22Rv1 (cell line): ENCODE measurements at regions not wholly inside any gene's neighbourhood (a gene's known extent, or its start where the extent isn't known, plus 50 kb on each side); places are given as distances from the start of the nearest gene placed in this dataset.

Experiments
- CTCF ChIP-seq: fragments of 450-650 bp; IDR thresholded peaks from 2 replicates; pipeline ENCODE4 v1.5.1; 2017; ENCODE audit warnings: mild to moderate bottlenecking
- ZFX ChIP-seq: fragments of 450-650 bp; IDR thresholded peaks from 2 replicates; pipeline ENCODE4 v1.6.1; 2017; ENCODE audit warnings: antibody characterized with exemption, borderline replicate concordance

GRCh38 chr12:77496714-77497113 lies 334.0 kb upstream of the NAV3 start:
- TF ChIP-seq CTCF, result no peak
- TF ChIP-seq ZFX, result no peak
